Stimulated activated CD4-positive, alpha-beta T cell treated with anti-CD3 and anti-CD28 coated beads, Interleukin-12 subunit alpha, Interleukin-12 subunit beta, amount 100 ng/mL, for 48 hours (primary cell): ENCODE measurements at regions not wholly inside any gene's neighbourhood (a gene's known extent, or its start where the extent isn't known, plus 50 kb on each side); places are given as distances from the start of the nearest gene placed in this dataset.

Experiments
- DNase-seq, 3 donors: peaks; one replicate each; pipeline ENCODE4 v3.0.0-alpha.2; 2020; ENCODE audit warnings: low read depth in 2 of 3, low spot score in 1 of 3

DNA sequence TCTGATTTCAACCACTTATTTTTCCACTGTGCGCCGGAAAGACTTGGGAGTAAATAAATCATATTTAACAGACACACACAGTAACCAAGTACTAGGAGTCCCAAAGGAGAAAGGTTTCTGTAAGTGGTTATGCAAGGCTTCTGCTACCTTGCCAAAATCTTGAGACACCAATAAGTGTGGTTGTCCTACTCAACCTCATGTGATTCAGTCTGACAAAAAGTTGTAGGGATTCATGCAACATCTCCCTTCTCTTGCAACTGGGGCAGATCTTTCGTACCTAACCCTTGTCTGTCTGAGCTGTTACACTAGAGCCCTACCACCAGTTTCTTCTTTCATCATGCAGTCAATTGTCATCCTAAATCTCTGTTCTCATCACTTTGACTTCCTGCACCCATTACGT lies 69.9 kb upstream of the NUDT7 start:
- no peak for DNase-seq

DNA sequence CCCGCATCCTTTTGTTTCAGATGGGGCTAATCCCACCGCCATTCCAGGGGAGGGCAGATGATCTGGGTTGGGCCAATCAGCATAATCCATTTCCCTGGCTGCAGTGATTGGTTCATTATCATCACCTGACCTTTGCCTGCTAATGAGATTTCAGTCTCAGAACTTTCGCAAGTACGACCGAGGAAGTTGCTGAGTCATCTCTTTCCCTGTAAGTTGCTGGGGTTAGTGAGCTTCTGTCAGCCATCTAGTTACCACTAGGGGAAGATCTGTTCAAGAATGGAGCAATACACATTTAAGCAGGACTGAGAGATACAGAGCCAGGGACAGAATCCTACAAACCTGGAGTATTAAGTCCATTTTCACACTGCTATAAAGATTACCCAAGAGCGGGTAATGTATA lies 65.3 kb upstream of the NUDT7 start:
- DNase-seq = no peak

DNA sequence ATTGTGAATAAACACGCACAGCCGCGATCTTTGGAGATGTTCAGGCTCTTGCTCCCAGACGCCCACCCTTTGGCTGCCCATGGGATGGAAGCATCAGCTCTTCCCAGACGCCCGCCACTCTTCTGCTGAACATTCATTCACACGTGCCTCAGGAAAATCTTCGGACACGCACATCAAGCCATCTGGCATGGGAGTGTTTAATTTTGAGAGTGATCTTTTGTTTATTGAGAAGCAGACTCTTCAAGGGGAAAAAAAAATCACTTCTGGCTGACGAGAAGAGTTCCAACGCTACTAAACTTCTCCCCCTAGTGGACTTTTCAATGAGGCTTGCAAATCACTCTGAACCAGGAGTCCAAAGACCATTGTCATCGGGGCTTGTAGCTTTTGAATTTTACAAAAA lies 62.0 kb upstream of the NUDT7 start:
- DNase-seq = no peak

DNA sequence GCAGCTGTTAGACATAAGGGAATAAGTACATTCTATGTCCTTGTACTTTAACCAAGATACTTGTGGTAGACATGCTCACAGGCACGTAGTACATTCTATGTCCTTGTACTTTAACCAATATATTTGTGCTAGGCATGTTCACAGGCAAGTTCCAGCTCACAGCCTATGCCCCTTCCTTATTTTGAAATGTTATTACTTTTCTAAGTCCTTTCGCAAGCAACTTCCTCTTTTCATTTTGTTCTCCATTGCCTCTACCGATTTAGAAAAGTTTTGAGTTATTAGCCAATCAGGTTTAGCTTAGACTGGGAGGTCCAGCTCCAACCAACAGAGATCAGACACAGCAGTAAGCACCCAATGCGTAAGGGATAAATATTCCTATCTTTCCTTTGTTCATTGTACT lies 60.1 kb upstream of the NUDT7 start:
- no peak for DNase-seq

DNA sequence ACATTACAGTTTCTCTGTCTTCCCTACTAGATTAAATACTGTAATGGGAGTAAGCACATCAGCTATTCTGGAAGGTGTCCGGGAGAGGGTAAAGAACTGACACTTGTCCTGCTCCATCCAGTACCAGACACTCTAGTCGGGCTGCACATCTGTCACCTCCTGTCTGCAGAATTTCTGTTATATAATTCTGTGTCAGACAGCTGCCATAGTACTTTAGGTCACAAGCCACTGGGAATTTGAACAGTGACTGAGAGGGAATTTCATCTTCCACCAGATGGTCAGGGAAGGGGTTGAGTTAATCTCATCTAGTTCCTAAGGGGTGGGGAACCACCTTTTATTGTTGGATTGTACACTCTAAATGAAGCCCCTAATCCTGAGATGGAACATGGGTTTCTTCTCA lies 58.6 kb upstream of the NUDT7 start:
- no peak for DNase-seq

DNA sequence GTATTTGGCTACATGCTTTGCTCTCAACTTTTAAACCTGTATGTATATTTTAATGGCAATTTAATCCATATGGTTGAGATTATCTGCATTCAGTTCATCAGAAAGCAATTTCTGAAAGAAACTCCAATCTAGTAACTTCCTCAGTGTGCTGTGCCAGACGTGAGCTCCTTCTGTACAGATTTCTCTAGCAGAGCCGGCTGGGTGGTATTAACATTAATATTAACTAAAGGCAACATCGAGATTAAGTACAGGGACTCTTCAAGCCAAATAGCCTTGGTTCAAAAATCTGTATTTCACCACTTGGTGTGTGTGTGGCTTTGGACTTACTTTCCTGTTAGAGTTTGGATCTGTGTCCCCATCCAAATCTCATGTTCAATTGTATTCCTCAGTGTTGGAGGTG lies 55.5 kb upstream of the NUDT7 start:
- DNase-seq = no peak

DNA sequence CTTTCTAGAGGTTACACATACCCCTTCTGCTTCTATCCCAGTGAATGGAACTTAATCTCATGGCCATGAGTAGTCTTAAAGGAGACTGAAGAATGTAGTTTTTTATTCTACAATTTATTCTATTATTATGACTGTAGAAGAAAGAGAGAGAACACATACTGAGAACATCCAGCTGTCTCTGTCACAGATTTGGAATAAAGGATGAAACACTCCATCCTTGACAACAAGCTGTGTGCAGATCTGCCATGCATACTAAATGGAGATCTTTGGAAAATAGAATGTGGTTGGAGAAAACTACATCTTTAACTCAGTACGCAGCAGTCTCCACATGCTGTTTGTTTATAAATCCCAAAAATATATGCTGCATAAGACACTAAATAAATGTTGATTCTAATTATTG lies 54.1 kb upstream of the NUDT7 start:
- DNase-seq = no peak

DNA sequence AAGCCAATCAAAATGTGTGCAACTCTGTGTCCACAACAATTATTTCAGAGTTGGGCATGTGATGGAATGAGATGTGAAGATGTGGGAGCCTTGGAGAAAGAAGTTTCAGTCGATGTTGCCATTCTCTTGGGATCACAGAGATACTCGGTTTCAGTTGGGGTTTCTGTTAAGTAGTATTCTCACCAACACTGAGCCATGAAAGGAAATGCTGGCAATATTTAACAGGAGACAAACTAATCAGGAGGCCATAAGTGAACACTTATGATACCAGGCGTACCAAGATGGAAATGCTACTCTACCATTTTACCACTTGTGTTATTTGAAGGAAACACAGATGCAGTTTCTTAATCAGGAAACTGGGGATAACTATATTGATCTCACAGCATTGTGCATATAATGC lies 53.3 kb upstream of the NUDT7 start:
- no peak for DNase-seq
